ENCODE measurements at regions not wholly inside any gene's neighbourhood (a gene's known extent, or its start where the extent isn't known, plus 50 kb on each side); places are given as distances from the start of the nearest gene placed in this dataset.

DNA sequence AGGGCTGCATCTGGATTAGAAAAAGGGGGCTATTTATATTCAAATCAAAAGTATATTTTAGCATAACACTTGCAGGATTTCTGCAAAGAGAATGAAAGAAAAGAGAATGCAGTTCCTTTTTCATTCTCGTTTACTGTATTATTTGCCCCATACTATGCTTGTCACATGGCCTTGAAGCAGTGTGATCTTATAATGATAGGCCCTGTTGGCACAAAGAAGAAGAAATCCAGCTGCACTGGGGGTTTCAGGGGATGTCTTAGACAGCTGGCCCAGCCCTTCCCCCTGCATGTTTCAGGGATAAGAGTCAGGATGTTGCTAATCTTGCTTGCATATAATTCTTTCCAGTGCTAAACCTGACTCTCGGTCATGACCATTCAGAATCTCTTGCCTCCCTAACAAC is 369.5 kb downstream of the SEC16B start:
- peak; percentile 89 for FAIRE-seq
- peak; percentile 38 for DNase-seq (ENCODE audit: insufficient read length, low spot score)
- TF ChIP-seq, protein P1, sequence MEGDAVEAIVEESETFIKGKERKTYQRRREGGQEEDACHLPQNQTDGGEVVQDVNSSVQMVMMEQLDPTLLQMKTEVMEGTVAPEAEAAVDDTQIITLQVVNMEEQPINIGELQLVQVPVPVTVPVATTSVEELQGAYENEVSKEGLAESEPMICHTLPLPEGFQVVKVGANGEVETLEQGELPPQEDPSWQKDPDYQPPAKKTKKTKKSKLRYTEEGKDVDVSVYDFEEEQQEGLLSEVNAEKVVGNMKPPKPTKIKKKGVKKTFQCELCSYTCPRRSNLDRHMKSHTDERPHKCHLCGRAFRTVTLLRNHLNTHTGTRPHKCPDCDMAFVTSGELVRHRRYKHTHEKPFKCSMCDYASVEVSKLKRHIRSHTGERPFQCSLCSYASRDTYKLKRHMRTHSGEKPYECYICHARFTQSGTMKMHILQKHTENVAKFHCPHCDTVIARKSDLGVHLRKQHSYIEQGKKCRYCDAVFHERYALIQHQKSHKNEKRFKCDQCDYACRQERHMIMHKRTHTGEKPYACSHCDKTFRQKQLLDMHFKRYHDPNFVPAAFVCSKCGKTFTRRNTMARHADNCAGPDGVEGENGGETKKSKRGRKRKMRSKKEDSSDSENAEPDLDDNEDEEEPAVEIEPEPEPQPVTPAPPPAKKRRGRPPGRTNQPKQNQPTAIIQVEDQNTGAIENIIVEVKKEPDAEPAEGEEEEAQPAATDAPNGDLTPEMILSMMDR (IDR thresholded peaks at IDR 0.05; ENCODE audit: insufficient read depth, missing control alignments): no peak

DNA sequence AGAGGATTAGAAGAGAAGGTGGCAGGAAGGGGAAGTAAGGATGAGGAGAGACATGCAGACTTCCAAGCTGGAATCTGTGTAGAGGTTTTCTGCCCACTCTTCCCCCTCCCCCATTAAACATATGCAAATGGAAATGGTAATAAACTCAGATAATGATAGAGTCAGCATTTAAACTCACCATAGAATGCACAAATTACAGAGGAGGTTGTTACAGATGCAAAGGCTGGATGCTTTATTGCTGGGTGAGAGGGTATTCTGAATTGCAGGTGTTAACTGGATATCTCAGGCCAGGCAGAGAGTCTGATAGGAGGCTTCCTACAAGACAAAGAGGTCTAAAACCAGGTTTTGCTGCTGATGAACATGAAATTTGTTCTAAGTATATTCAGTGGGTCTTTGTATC is 372.5 kb downstream of the SEC16B start:
- FAIRE-seq: peak; percentile 16
- TF ChIP-seq, protein P1 (IDR thresholded peaks at IDR 0.05; ENCODE audit: insufficient read depth, missing control alignments): no peak

DNA sequence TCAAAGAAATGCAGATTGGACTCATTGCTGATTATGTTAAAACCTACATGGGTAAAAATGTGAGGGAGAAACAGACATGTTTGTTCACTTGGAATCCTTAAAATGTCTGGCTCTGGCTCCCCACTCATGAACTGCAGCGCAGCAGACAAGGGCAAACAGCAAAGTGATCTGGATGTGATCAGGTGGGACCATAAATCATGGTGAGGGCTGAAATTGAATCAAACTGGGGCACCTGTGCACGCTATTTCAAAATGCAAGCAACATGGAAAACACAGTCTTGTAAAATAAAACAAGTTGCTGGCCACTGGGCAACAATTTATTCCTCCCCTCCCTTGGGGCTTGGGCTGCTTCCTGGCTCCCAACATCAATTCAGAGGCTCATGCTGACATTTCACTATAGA is 373.4 kb downstream of the SEC16B start:
- TF ChIP-seq, protein P1 (IDR thresholded peaks at IDR 0.05; ENCODE audit: insufficient read depth, missing control alignments): no peak
- DNase-seq (ENCODE audit: insufficient read length, low spot score): no peak
- FAIRE-seq: no peak

More for the DNA sequence above, 372.5 kb downstream of the SEC16B start:
- DNase-seq (ENCODE audit: insufficient read length, low spot score): no peak

DNA sequence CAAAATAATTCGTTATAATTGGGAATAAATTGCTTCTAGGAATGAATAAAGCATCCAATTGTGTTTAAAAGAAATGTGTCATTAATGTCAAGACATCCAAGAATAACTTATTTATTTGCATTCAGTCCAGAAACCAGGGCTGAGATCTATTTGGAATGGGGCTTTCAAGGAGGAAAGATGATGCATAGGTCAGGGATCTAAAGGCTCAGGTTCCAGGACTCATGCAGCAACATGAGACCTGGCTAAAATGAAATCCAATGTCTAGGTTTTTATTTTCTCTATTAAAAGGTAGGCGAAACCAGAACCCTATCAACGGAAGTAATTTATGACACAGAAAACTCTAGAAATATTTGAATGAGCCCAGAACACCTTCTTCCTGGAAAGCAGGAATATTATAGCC is 376.8 kb downstream of the SEC16B start:
- TF ChIP-seq, protein P1 (IDR thresholded peaks at IDR 0.05; ENCODE audit: insufficient read depth, missing control alignments): no peak
- no peak for DNase-seq (ENCODE audit: insufficient read length, low spot score)
- FAIRE-seq: peak; percentile 93

DNA sequence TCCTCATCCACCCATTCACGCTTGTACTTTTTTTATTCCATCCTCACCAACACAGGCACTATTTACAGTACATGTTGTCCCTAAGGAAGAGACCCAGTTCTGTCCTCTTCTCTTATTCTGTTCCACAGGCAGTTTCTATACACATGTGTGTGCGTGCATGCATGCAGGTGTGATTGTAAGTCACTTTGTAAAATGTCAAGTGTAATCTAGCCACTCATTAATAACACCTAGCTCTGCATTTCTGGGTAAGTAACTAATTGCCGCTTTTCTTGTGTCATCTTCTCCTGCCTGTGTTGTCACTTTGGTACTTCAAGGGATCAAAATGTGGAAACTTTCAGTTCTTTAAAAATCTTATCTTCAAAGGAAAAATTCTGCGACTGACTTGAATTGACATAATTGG is 377.2 kb downstream of the SEC16B start:
- DNase-seq (ENCODE audit: insufficient read length, low spot score) (no peak), FAIRE-seq (no peak)
- TF ChIP-seq, protein P1 (IDR thresholded peaks at IDR 0.05; ENCODE audit: insufficient read depth, missing control alignments): no peak

DNA sequence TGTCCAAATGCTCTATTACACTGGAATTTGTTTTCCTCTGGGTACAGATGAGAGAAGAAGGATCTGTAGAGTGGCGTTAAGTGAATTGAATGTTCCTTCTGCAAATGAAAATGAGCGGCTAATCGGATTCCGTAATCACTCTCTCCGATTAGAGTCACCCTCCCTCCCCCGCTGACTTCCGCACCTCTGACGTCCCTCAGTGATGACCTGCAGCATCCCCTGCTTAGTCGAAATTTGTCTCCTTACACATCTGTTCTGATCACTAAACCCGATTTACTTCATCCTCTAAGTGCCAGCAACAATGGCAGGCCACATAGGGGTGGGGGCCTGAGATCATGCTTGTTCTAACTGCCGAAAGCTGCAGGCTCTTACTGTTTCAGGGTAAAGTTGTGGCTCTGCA is 378.7 kb downstream of the SEC16B start:
- TF ChIP-seq, protein P1 (IDR thresholded peaks at IDR 0.05; ENCODE audit: insufficient read depth, missing control alignments): no peak
- peak; percentile 59 for DNase-seq (ENCODE audit: insufficient read length, low spot score)
- peak; percentile 98 for FAIRE-seq

DNA sequence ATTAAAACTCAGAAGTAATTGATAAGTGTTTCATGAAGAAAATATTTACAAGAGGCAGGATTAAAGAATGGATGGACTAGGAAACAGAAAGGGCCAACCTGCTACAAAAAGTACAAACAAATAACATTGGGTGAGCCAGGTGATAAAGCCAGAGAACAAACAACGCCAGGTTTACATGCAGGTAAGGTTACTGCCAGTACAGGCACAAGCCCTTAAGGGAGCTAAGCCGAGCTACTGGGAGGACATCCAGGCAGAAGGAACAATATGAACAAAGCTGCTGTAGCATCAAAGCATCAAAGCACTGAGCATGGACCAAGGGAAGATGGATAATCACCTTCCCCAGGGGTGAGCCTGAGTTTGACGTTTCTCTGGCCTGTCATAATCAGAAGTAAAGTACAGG is 380.7 kb downstream of the SEC16B start:
- DNase-seq (ENCODE audit: insufficient read length, low spot score) (no peak), FAIRE-seq (no peak)
- TF ChIP-seq, protein P1 (IDR thresholded peaks at IDR 0.05; ENCODE audit: insufficient read depth, missing control alignments): no peak
